PFSK-1 (cell line): ENCODE measurements at regions not wholly inside any gene's neighbourhood (a gene's known extent, or its start where the extent isn't known, plus 50 kb on each side); places are given as distances from the start of the nearest gene placed in this dataset.

Experiments used
- POLR2AphosphoS5 ChIP-seq: IDR thresholded peaks from 2 replicates; pipeline ENCODE4 v1.6.1; 2012; ENCODE audit warnings: low read depth, mild to moderate bottlenecking, control low read depth, low read length, moderate library complexity
- SIN3A ChIP-seq: IDR thresholded peaks from 2 replicates; pipeline ENCODE4 v1.6.1; 2012; ENCODE audit warnings: mild to moderate bottlenecking, low read length, moderate library complexity, borderline replicate concordance; ENCODE audit not compliant: insufficient read depth
- TAF1 ChIP-seq: IDR thresholded peaks from 2 replicates; pipeline ENCODE4 v1.6.1; 2012; ENCODE audit warnings: low read length, control low read depth, borderline replicate concordance; ENCODE audit not compliant: insufficient read depth

- TF ChIP-seq POLR2AphosphoS5 (no peak), TAF1 (no peak), SIN3A (no peak)
These were observed 375.4 kb upstream of the RSPO3 start for GRCh38 chr6:126743076-126743475.
